T-helper 2 cell treated with Interferon-gamma antibody and Interleukin-4, amounts not matched to agents 5 μg/mL and 100 μg/mL, for 36 hours (primary cell): ENCODE measurements at regions not wholly inside any gene's neighbourhood (a gene's known extent, or its start where the extent isn't known, plus 50 kb on each side); places are given as distances from the start of the nearest gene placed in this dataset.

Experiments used
- DNase-seq: peaks from one replicate; pipeline ENCODE4 v3.0.0; 2021; ENCODE audit warnings: low spot score
- H3K27ac Mint-ChIP-seq: one replicate; pipeline ENCODE4 v1.8.0; 2021; ENCODE audit warnings: mild to moderate bottlenecking, mixed read lengths
- H3K27me3 Mint-ChIP-seq: one replicate; pipeline ENCODE4 v1.8.0; 2021; ENCODE audit warnings: low read depth, mixed read lengths
- H3K36me3 Mint-ChIP-seq: one replicate; pipeline ENCODE4 v1.8.0; 2021; ENCODE audit warnings: low read depth, mixed read lengths
- H3K4me1 Mint-ChIP-seq: one replicate; pipeline ENCODE4 v1.8.0; 2021; ENCODE audit warnings: low read depth, mixed read lengths
- H3K4me3 Mint-ChIP-seq: one replicate; pipeline ENCODE4 v1.8.0; 2022; ENCODE audit warnings: mild to moderate bottlenecking, moderate library complexity, mixed read lengths
- H3K9me3 Mint-ChIP-seq: one replicate; pipeline ENCODE4 v1.8.0; 2021; ENCODE audit warnings: mixed read lengths

DNA sequence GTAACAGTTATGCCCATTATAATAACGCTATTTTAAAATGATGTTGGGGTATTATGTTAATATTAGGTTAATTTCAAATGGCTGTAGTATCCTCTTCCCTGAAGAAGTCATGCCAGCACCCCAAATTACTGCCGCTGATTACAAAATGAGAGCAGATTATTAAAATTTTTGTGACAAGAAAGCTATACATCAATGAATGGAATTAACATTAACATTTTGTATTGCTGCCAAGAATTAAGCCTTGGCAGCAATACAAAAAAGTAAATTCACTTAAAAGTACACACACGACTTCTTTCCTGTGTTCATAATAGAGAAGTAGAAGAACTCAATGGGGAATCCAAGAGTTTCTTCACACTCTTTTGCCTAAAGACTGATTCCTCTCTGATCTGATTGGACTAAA, 482.8 kb downstream of the STIM2 start:
- Mint-ChIP-seq H3K27ac (no peak overlapping the region), H3K9me3 (no peaks in the 10 kb centered on the region), H3K27me3 (no peaks in the 10 kb centered on the region), H3K4me1 (no peaks in the 10 kb centered on the region), H3K36me3 (no peaks in the 10 kb centered on the region), H3K4me3 (no peak overlapping the region)
- no peak for DNase-seq

DNA sequence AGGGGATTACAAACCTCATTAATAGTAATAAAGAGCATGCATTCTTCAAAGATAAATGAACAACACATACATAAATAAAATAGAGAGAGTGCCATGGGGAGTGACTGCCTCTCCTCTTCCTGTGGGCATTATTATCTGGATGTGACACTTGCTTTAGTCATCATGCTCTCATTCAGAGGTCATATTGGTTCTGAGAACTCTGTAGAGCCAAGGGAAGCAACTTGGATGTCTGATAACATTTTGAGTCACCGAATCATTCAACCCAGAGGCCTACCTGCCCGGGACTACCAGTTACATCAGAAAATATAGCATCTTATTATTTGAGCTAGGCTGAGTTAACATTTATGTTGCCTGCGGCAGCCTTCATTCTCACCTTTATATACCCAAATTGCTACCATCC, 489.5 kb downstream of the STIM2 start:
- no peaks in the 10 kb centered on the region for H3K4me1 Mint-ChIP-seq
- no peaks in the 10 kb centered on the region for H3K9me3 Mint-ChIP-seq
- no peak overlapping the region for H3K27ac Mint-ChIP-seq
- H3K27me3 Mint-ChIP-seq = no peaks in the 10 kb centered on the region
- H3K36me3 Mint-ChIP-seq = no peaks in the 10 kb centered on the region
- no peak overlapping the region for H3K4me3 Mint-ChIP-seq
- DNase-seq = no peak

DNA sequence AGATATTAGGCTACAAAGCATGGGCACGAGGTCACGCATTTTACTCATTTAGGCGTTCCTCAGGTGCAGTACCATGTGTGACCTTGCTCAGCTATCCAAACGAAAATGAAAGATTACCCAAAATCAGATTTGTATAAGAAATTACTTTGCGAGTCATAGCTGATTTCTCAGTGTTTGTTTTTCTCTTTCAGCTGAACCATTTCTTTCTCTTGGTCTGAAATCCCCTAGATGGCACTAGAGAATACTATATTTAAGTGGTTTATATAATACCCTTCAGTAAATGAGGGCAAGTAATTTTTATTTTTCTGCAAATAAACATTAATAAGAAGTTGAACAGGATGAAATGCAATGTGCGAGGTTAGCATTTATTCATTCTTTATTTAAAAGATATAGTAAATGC, 496.6 kb downstream of the STIM2 start:
- Mint-ChIP-seq H3K9me3 (no peaks in the 10 kb centered on the region), H3K4me3 (no peak overlapping the region), H3K4me1 (no peaks in the 10 kb centered on the region), H3K36me3 (no peaks in the 10 kb centered on the region), H3K27ac (no peak overlapping the region), H3K27me3 (no peaks in the 10 kb centered on the region)
- no peak for DNase-seq

DNA sequence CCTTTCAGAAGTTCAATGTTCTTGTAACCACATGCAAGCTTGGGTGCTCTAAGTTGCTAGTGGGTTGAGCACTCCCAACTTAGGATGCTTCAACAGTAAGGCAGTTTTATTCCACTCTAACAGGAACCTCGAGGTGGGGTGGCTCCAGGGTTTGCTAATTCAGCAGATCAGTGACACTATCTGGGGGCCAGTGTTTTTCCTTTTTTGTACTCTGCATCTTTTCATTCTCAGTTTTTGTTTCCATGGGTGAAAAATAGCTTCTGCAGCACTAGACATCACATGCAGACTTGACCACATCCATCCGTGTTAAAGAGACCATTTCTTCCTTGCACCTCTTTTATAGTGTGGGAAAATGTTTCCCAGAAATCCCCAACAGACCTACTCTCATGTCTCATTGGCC, 497.6 kb downstream of the STIM2 start:
- Mint-ChIP-seq H3K9me3 (no peaks in the 10 kb centered on the region), H3K27ac (no peak overlapping the region), H3K27me3 (no peaks in the 10 kb centered on the region), H3K4me1 (no peaks in the 10 kb centered on the region), H3K4me3 (no peak overlapping the region), H3K36me3 (no peaks in the 10 kb centered on the region)
- DNase-seq = no peak

DNA sequence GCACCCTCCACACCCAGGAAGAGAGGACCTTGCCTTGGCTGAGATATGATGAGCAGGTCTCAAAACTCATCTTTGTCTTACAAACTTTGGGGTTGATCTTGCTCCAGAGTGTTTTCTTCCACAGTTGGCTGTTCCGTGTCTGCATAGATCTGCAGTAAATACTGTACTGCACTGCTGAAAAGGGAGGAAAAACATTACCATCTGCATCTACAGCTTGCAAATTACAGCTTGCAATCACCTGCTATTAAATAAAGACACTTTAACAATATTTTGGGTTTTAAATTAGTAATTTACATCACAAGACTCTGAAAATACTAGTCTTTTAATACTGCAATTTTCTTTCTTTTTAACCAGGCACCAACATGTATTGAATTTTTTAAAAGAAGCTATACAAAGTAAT, 499.5 kb downstream of the STIM2 start:
- no peaks in the 10 kb centered on the region for H3K36me3 Mint-ChIP-seq
- H3K27ac Mint-ChIP-seq = no peak overlapping the region
- DNase-seq = no peak
- H3K4me1 Mint-ChIP-seq = no peaks in the 10 kb centered on the region
- no peaks in the 10 kb centered on the region for H3K27me3 Mint-ChIP-seq
- no peak overlapping the region for H3K4me3 Mint-ChIP-seq
- no peaks in the 10 kb centered on the region for H3K9me3 Mint-ChIP-seq

DNA sequence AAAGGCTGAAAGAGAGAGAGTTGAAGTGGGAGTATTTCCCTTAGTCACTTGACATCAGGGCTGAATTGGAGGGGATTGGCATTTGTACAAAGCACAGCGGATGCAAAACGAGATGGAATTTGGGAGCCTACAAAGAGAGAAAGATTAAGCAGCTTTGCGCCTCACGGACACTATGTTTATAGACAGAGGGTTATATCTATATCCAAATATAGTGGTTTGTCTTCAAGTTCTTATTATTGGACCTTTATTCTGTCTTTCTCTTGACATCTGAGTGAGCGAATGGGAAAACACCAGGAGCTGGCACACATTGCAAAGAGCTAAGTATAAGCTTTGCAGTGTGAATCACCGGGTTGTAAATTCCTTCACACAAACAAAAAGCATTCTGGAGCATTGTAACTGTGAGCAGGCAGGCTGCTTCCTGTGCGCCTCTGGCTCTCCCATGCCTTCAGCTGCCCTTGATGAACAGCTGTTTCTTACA, 500.2 kb downstream of the STIM2 start:
- Mint-ChIP-seq H3K36me3 (no peaks in the 10 kb centered on the region), H3K27ac (no peak overlapping the region), H3K9me3 (no peaks in the 10 kb centered on the region), H3K27me3 (no peaks in the 10 kb centered on the region), H3K4me3 (no peak overlapping the region), H3K4me1 (no peaks in the 10 kb centered on the region)
- no peak for DNase-seq

DNA sequence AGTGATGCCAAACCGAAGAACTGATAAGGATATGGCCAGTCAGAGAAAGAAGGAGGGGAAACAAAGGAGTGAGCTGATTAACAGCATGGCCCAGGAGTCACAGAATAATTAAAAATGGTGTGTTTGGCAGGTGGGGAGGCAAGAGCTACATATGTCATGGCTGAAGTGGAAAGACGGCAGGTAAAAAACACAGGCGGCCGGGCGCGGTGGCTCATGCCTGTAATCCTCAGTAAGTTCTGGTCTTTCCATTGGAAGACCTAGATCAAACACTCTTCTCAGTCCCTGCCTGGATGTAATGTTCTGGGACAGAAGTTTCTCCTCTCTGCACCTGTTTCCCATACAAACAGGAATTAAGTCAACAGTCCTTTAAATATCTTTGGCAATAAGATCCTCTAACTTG, 503.9 kb downstream of the STIM2 start:
- Mint-ChIP-seq H3K9me3 (no peaks in the 10 kb centered on the region), H3K4me3 (no peak overlapping the region), H3K4me1 (no peaks in the 10 kb centered on the region), H3K36me3 (no peaks in the 10 kb centered on the region), H3K27ac (no peak overlapping the region), H3K27me3 (no peaks in the 10 kb centered on the region)
- DNase-seq = no peak

DNA sequence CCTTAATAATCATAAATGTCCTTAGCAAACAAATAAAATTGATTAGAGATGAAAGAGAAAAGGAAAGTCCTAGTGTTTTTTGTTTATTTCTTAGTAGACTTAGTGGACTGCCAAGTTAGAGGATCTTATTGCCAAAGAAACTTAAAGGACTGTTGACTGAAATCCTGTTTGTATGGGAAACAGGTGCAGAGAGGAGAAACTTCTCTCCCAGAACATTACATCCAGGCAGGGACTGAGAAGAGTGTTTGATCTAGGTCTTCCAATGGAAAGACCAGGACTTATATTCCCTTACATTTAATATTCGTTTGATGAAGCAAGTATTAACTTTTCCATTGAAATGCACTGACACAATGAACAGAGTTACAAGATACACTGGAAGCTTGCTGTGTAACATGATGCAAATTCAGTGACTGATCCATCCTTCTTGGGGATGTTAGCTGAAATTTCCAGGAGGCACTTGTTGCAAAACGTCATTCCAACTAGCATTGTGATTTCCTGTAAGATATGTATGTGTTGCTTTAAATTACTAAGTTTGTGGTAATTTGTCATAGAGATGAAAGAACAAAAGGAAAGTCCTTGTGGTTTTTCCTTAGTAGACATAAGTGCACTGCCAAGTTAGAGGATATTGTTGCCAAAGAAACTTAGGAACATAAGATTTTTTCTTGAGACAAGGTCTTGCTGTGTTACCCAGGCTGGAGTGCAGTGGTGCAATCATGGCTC, 505.6 kb downstream of the STIM2 start:
- H3K4me1 Mint-ChIP-seq = no peaks in the 10 kb centered on the region
- no peaks in the 10 kb centered on the region for H3K9me3 Mint-ChIP-seq
- H3K4me3 Mint-ChIP-seq = no peak overlapping the region
- DNase-seq = no peak
- no peaks in the 10 kb centered on the region for H3K36me3 Mint-ChIP-seq
- H3K27ac Mint-ChIP-seq = no peak overlapping the region
- no peaks in the 10 kb centered on the region for H3K27me3 Mint-ChIP-seq

DNA sequence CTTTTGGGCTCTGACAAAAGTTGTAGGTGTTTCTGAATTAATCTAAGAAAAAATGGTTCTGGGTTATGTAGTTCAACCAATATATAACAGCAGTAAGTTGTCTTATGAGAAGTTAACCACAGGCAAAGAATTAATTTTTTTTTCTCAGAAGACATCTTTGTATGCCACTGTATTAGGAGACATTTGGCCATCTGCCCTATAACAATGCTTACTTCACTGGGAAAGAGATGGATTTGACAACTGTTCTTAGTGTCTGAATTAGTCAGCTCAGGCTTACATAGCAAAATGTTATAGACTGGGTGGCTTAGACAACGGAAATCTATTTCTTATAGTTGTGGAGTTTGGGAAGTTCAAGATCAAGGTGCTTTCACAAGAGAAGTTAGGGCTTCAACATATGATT, 508.1 kb downstream of the STIM2 start:
- no peak overlapping the region for H3K4me3 Mint-ChIP-seq
- DNase-seq = no peak
- H3K9me3 Mint-ChIP-seq = no peaks in the 10 kb centered on the region
- no peaks in the 10 kb centered on the region for H3K36me3 Mint-ChIP-seq
- no peaks in the 10 kb centered on the region for H3K4me1 Mint-ChIP-seq
- no peak overlapping the region for H3K27ac Mint-ChIP-seq
- no peaks in the 10 kb centered on the region for H3K27me3 Mint-ChIP-seq

DNA sequence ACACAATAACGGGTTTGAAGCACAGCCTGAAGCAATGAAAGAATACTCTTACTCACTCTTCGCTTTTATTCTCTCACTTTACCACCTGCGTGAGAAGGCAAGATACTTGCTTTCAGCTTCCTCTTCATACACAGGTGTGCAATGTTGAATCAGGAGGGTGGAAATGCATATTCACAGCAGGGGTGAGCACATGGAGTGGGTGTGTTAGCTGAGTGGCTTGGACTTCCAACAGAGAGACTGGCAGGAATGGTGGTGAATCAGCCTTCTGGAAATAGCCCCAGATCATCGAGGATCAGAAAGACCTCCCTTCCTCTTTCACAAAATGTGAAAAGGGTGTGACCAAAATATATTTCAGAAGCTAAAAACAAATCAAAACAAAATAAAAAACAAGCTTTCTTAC, 521.2 kb downstream of the STIM2 start:
- H3K4me3 Mint-ChIP-seq = no peak overlapping the region
- H3K4me1 Mint-ChIP-seq = no peaks in the 10 kb centered on the region
- H3K36me3 Mint-ChIP-seq = no peaks in the 10 kb centered on the region
- no peak overlapping the region for H3K27ac Mint-ChIP-seq
- no peaks in the 10 kb centered on the region for H3K27me3 Mint-ChIP-seq
- no peak for DNase-seq
- H3K9me3 Mint-ChIP-seq = peaks cover 16% of the 10 kb centered on the region

DNA sequence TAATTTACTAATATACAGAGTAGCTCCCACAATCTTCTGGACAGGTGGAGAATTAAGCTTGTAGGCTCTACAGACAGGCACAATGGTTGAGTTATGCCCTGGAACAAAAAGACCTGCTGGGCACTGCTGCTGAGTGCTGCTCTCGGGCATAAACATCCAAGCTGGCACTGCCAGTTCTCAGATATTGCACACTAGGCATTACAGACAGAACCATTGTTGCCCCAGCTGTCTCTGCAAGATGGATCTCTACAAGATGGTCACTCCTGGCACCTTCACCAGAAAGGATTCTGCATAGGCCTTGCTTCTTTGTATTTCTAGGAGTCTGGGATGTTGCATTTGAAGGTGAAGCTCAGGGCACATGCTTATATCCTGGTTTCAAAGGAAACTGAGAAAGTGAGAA, 527.1 kb downstream of the STIM2 start:
- no peaks in the 10 kb centered on the region for H3K4me1 Mint-ChIP-seq

DNA sequence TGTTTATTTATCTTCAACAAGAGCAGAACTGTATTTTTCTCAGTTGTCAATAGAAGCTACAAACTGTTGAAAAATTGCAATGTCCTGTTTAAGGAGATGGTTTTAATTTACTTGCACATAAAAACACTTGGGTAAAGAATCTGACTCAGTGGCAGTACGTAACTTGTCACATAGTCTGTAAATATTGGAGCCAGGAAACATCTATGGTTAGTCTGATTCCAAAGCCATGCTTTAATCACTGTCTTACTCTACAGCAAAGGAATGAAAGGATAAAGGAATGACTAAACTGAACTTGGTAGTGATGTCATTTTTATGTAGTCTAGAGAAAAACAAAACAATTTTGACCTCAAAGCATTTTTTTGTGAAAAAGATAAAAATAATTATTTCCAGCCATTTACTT, 537.2 kb downstream of the STIM2 start:
- DNase-seq = no peak
- H3K27me3 Mint-ChIP-seq = no peaks in the 10 kb centered on the region
- no peak overlapping the region for H3K4me3 Mint-ChIP-seq

More for the DNA sequence above, 527.1 kb downstream of the STIM2 start:
- Mint-ChIP-seq H3K36me3 (no peaks in the 10 kb centered on the region), H3K27ac (no peak overlapping the region), H3K9me3 (peaks cover 8% of the 10 kb centered on the region), H3K4me3 (no peak overlapping the region), H3K27me3 (no peaks in the 10 kb centered on the region)
- no peak for DNase-seq

DNA sequence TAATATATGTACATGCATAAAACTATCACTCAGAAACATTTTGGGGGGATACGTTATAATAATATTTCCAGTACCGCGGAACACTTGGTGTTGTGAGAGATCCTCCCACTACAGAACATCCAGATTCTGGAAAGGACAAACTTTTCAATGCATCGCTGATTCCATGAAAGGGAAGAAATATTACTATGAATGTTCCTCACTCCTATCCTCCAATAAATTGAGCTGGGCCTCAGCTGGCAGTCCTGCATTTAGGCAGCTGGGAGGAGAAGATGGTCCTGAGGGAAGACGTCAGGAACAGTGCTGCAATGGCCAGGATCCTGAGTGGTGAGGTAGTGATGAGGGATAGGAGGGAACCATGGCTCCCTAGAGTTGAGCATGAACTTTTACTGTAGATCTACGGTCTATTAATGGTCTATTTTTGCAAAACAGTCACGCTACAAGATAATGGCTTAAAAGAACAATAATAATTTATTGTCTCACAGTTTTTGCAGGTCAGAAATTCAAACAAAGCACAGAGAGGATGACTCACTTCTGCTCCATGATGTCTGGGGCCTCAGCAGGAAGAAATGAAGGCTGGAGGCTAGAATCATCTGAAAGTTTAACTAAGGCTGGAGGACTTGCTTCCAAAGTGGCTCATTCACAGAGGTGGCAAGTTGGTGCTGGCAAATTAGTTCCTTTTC, 538.1 kb downstream of the STIM2 start:
- no peak overlapping the region for H3K27ac Mint-ChIP-seq
- no peak for DNase-seq
- peaks cover 25% of the 10 kb centered on the region for H3K9me3 Mint-ChIP-seq
- no peaks in the 10 kb centered on the region for H3K27me3 Mint-ChIP-seq
- no peak overlapping the region for H3K4me3 Mint-ChIP-seq
- H3K36me3 Mint-ChIP-seq = no peaks in the 10 kb centered on the region
- H3K4me1 Mint-ChIP-seq = no peaks in the 10 kb centered on the region

More for the DNA sequence above, 537.2 kb downstream of the STIM2 start:
- Mint-ChIP-seq H3K36me3 (no peaks in the 10 kb centered on the region), H3K9me3 (peaks cover 25% of the 10 kb centered on the region), H3K4me1 (no peaks in the 10 kb centered on the region), H3K27ac (no peak overlapping the region)

DNA sequence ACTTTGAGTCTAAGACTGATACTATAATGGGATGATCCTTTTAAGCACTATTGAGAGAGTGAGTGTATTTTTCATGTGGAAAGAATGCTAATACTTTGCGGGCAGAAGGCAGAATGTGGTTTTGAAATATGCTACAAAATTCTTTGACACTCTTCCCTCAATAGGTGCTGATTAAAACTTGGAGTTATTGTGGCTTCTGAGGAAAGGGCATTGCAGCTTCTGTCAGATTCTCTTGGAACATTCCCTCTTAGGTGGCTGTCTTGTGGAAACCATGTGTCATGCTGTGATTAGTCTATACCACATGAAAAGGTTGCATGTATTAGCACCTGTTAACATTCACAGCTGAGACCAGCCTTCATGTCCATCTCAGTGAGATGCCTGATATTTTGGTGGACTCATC, 547.0 kb downstream of the STIM2 start:
- peaks cover 26% of the 10 kb centered on the region for H3K9me3 Mint-ChIP-seq
- no peaks in the 10 kb centered on the region for H3K4me1 Mint-ChIP-seq
- no peak overlapping the region for H3K4me3 Mint-ChIP-seq
- H3K36me3 Mint-ChIP-seq = no peaks in the 10 kb centered on the region
- no peaks in the 10 kb centered on the region for H3K27me3 Mint-ChIP-seq
- no peak for DNase-seq
- no peak overlapping the region for H3K27ac Mint-ChIP-seq

DNA sequence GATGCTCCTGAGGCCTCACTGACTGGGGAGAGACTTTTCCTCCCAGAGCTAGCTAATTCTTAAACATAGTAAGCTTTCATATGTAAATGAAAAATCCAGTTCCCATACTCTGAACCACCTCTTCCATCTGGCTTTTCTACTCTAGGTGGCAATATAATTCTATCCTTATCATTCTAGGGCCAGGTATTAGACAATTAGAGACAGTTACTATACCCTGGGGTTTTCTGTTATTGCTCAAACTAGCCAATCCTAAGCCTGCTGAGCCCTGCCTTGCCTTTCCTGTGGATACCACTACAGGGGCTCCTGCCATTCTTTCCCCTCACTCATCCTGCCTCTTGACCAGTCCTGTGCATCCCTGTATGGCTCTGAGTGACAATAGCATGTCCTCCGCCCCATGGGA, 552.0 kb downstream of the STIM2 start:
- H3K9me3 Mint-ChIP-seq = peaks cover 8% of the 10 kb centered on the region
- H3K27ac Mint-ChIP-seq = no peak overlapping the region
- H3K4me1 Mint-ChIP-seq = no peaks in the 10 kb centered on the region
- no peaks in the 10 kb centered on the region for H3K36me3 Mint-ChIP-seq
- H3K27me3 Mint-ChIP-seq = no peaks in the 10 kb centered on the region
- no peak overlapping the region for H3K4me3 Mint-ChIP-seq
- DNase-seq = no peak
